Body of pancreas (tissue), 4 donors: ENCODE measurements at regions not wholly inside any gene's neighbourhood (a gene's known extent, or its start where the extent isn't known, plus 50 kb on each side); places are given as distances from the start of the nearest gene placed in this dataset.

ENCODE experiments used
- POLR2A ChIP-seq, 3 donors: fragments of 450-650 bp; IDR thresholded peaks; one replicate each; pipeline ENCODE4 v1.6.1; 2016; ENCODE audit warnings: antibody characterized with exemption in 3 of 3, mild to moderate bottlenecking in 2 of 3
- TF ChIP-seq, protein P1 (sequence below), 7 experiments: fragments of 450-650 bp in 4 of 7; fragments of 200-600 bp in 3 of 7; sonication (generic) in 3 of 7; IDR thresholded peaks; one replicate each; pipeline ENCODE4 v1.5.1; 2016 to 2019; ENCODE audit warnings: antibody characterized with exemption in 7 of 7

- TF ChIP-seq, protein P1, sequence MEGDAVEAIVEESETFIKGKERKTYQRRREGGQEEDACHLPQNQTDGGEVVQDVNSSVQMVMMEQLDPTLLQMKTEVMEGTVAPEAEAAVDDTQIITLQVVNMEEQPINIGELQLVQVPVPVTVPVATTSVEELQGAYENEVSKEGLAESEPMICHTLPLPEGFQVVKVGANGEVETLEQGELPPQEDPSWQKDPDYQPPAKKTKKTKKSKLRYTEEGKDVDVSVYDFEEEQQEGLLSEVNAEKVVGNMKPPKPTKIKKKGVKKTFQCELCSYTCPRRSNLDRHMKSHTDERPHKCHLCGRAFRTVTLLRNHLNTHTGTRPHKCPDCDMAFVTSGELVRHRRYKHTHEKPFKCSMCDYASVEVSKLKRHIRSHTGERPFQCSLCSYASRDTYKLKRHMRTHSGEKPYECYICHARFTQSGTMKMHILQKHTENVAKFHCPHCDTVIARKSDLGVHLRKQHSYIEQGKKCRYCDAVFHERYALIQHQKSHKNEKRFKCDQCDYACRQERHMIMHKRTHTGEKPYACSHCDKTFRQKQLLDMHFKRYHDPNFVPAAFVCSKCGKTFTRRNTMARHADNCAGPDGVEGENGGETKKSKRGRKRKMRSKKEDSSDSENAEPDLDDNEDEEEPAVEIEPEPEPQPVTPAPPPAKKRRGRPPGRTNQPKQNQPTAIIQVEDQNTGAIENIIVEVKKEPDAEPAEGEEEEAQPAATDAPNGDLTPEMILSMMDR (IDR thresholded peaks at IDR 0.05): no peak
- TF ChIP-seq POLR2A (IDR thresholded peaks at IDR 0.05): no peak
Observed at GRCh38 chr10:28248092-28248491, 54.8 kb downstream of the MPP7 start.
